Testis (tissue), 2 donors: ENCODE measurements at regions not wholly inside any gene's neighbourhood (a gene's known extent, or its start where the extent isn't known, plus 50 kb on each side); places are given as distances from the start of the nearest gene placed in this dataset.

ENCODE experiments used
- POLR2A ChIP-seq: fragments of 450-650 bp; IDR thresholded peaks from one replicate; pipeline ENCODE4 v1.6.1; 2017; ENCODE audit warnings: antibody characterized with exemption, mild to moderate bottlenecking, moderate library complexity
- TF ChIP-seq, protein P1 (sequence below), 3 experiments: fragments of 450-650 bp in 2 of 3; fragments of 200-600 bp in 1 of 3; sonication (generic) in 1 of 3; IDR thresholded peaks; one replicate each; pipeline ENCODE4 v1.5.1; 2016 to 2019; ENCODE audit warnings: antibody characterized with exemption in 3 of 3, mild to moderate bottlenecking in 2 of 3, moderate library complexity in 1 of 3

DNA sequence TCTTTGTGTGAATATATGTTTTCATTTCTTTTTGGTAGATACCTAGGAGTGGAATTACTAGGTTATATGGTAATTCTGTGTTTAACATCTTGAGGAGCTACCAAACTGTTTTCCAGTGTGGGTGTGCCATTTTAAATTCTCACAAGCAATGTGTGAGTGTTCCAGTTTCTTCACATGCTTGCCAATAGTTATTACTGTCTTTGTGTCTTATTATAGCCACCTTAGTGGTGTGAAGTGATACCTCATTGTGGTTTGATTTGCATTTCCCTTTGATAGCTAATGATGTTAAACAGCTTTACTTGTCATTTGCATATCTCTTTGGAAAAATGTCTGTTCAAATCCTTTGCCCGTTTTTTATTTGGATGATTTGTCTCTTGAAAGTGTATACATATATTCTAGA, 513.0 kb downstream of the TMEM38B start:
- TF ChIP-seq, protein P1, sequence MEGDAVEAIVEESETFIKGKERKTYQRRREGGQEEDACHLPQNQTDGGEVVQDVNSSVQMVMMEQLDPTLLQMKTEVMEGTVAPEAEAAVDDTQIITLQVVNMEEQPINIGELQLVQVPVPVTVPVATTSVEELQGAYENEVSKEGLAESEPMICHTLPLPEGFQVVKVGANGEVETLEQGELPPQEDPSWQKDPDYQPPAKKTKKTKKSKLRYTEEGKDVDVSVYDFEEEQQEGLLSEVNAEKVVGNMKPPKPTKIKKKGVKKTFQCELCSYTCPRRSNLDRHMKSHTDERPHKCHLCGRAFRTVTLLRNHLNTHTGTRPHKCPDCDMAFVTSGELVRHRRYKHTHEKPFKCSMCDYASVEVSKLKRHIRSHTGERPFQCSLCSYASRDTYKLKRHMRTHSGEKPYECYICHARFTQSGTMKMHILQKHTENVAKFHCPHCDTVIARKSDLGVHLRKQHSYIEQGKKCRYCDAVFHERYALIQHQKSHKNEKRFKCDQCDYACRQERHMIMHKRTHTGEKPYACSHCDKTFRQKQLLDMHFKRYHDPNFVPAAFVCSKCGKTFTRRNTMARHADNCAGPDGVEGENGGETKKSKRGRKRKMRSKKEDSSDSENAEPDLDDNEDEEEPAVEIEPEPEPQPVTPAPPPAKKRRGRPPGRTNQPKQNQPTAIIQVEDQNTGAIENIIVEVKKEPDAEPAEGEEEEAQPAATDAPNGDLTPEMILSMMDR (IDR thresholded peaks at IDR 0.05) = no peak
- TF ChIP-seq POLR2A = no peak
